Activated CD8-positive, alpha-beta T cell treated with anti-CD3 and anti-CD28 coated beads for 36 hours (primary cell): ENCODE measurements at regions not wholly inside any gene's neighbourhood (a gene's known extent, or its start where the extent isn't known, plus 50 kb on each side); places are given as distances from the start of the nearest gene placed in this dataset.
"Not testable (repeated sequence)": the region's sequence is repeated elsewhere in the genome, so short reads cannot be mapped to it uniquely, and the experiment has no call there.

Experiments used
- ATAC-seq: fragments of 200-7000 bp; cut with Tn5 transposase; one replicate; pipeline ENCODE4 v1.10.0; 2021; ENCODE audit warnings: mild to moderate bottlenecking, moderate library complexity
- CTCF ChIA-PET: fragments of 350-600 bp; sonication (Branson Sonifier 250); formaldehyde crosslinking; loops from one replicate; lab custom pipeline; 2021; ENCODE audit warnings: antibody characterized with exemption; lab: Charles Lee
- POLR2A ChIA-PET: fragments of 350-600 bp; sonication (Branson Sonifier 250); formaldehyde crosslinking; loops from one replicate; lab custom pipeline; 2021; ENCODE audit warnings: antibody characterized with exemption; lab: Charles Lee
- DNase-seq: peaks from one replicate; pipeline ENCODE4 v3.0.0-alpha.2; 2020
- H3K27ac Mint-ChIP-seq: one replicate; pipeline ENCODE4 v1.8.0; 2021; ENCODE audit warnings: mild to moderate bottlenecking, mixed read lengths
- H3K27me3 Mint-ChIP-seq: one replicate; pipeline ENCODE4 v1.8.0; 2021; ENCODE audit warnings: mixed read lengths
- H3K36me3 Mint-ChIP-seq: one replicate; pipeline ENCODE4 v1.8.0; 2021; ENCODE audit warnings: low read depth, mixed read lengths
- H3K4me1 Mint-ChIP-seq: one replicate; pipeline ENCODE4 v1.8.0; 2021; ENCODE audit warnings: low read depth, mixed read lengths
- H3K4me3 Mint-ChIP-seq: one replicate; pipeline ENCODE4 v1.8.0; 2021; ENCODE audit warnings: mild to moderate bottlenecking, moderate library complexity, mixed read lengths
- H3K9me3 Mint-ChIP-seq: one replicate; pipeline ENCODE4 v1.8.0; 2021; ENCODE audit warnings: mixed read lengths
- CTCF ChIP-seq: fragments of 200-600 bp; IDR thresholded peaks from one replicate; pipeline ENCODE4 v1.8.0; 2022; ENCODE audit warnings: antibody characterized with exemption, mild to moderate bottlenecking
- intact Hi-C: fragments of 100-400 bp; cut with micrococcal nuclease; formaldehyde crosslinking; loops from one replicate; pipeline ENCODE4 v1.10.0; 2022

- Mint-ChIP-seq H3K4me1 (no peaks in the 10 kb centered on the region), H3K27me3 (no peaks in the 10 kb centered on the region), H3K4me3 (no peak overlapping the region), H3K27ac (no peak overlapping the region), H3K36me3 (no peaks in the 10 kb centered on the region), H3K9me3 (no peaks in the 10 kb centered on the region)
- ChIA-PET CTCF (no interaction called here), POLR2A (no interaction called here)
- intact Hi-C loops = no loop called here
- no peak for TF ChIP-seq CTCF
- DNase-seq = no peak
- ATAC-seq = no peak
Measured at GRCh38 chr2:66252109-66252508, 182.8 kb upstream of the MEIS1 start.

DNA sequence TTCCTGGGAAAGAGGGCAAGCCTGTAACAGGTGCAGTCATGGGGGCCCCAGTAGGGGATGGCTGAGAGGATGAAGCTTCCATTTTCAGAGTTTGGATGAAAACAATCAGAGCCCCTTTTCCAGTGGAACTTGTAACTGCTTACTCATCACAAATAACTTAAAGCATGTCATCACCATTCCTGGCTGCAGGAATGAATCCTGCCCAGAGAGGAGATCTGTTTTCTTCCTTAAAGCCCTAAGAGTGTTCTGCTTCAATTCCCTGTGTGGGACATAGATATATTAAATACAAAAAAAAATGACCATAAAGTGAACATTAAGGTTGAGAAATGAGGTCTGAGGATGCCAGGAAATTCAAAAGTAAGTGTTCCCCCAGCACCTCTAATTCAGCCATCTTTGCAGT lies 183.4 kb upstream of the MEIS1 start:
- no peak overlapping the region for H3K27ac Mint-ChIP-seq
- no peaks in the 10 kb centered on the region for H3K36me3 Mint-ChIP-seq
- no peaks in the 10 kb centered on the region for H3K9me3 Mint-ChIP-seq
- H3K27me3 Mint-ChIP-seq = no peaks in the 10 kb centered on the region
- DNase-seq (no peak), ATAC-seq (no peak)
- H3K4me3 Mint-ChIP-seq = no peak overlapping the region
- ChIA-PET CTCF (no interaction called here), POLR2A (no interaction called here)
- TF ChIP-seq CTCF = no peak
- intact Hi-C loops = no loop called here
- no peaks in the 10 kb centered on the region for H3K4me1 Mint-ChIP-seq

DNA sequence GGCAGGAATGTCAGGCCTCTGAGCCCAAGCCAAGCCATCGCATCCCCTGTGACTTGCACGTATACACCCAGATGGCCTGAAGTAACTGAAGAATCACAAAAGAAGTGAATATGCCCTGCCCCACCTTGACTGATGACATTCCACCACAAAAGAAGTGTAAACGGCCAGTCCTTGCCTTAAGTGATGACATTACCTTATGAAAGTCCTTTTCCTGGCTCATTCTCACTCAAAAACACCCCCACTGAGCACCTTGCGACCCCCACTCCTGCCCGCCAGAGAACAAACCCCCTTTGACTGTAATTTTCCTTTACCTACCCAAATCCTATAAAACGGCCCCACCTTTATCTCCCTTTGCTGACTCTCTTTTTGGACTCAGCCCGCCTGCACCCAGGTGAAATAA lies 185.8 kb upstream of the MEIS1 start:
- intact Hi-C loops, H3K27ac Mint-ChIP-seq, CTCF ChIA-PET, H3K27me3 Mint-ChIP-seq, H3K36me3 Mint-ChIP-seq, POLR2A ChIA-PET, H3K9me3 Mint-ChIP-seq, DNase-seq, ATAC-seq, H3K4me1 Mint-ChIP-seq, H3K4me3 Mint-ChIP-seq: not testable (repeated sequence)

GRCh38 chr2:66243809-66244208 lies 191.1 kb upstream of the MEIS1 start:
- H3K4me1 Mint-ChIP-seq, H3K27me3 Mint-ChIP-seq, CTCF ChIA-PET: not testable (repeated sequence)

DNA sequence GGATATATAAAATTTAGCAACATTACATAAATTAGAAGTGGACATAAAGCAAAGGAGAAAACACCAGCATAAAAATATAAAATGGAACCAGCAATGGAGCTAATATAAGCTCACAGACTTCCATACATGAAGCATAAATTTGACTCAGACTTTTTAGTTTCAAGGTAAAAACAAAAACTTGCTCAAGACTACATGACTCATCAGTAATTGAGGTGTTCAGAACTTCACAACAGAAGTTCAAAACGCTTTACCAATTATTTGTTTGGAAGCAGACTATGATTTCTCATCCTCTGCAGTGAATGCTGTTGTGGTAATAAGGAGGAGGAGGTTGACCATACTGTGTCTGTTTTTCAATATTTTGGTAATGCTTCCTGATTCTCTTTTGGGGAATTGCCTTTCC lies 192.0 kb upstream of the MEIS1 start:
- H3K27ac Mint-ChIP-seq, H3K27me3 Mint-ChIP-seq, H3K4me3 Mint-ChIP-seq, CTCF ChIA-PET, H3K4me1 Mint-ChIP-seq, H3K9me3 Mint-ChIP-seq, DNase-seq, ATAC-seq, H3K36me3 Mint-ChIP-seq, intact Hi-C loops, POLR2A ChIA-PET: not testable (repeated sequence)

More at GRCh38 chr2:66243809-66244208, 191.1 kb upstream of the MEIS1 start:
- H3K4me3 Mint-ChIP-seq, H3K9me3 Mint-ChIP-seq, H3K27ac Mint-ChIP-seq, intact Hi-C loops, POLR2A ChIA-PET, DNase-seq, ATAC-seq, H3K36me3 Mint-ChIP-seq: not testable (repeated sequence)

DNA sequence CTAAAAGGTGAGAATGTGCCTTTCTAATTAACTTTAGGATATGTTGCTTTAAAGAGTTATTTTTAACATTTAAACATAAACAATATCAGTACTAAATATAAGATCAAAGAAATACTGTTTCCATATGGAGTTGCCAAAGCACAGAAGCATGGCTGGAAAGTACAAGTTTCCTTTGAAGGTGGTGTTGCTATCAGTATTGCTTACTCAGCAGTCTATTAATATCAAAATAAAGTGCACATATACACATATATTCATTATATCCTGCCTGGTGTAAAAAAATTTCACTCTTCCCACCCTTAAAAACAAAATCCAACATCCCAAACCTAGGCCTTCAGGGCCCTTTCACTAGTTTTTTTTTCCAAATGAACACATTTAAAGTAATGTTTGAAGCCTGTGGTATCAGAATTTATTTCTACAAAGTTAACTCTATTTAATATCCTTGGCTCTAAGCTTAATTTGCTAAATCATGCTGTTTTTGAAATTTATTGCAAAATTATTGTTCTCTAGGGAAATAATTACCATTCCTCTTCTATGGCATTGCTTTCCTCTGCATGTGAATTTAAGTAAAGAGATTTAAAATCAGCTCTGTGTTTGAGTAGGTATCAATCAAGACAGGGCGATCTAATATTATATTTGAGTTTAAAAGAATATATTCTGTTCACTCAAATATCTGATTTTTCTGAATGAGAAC lies 192.7 kb upstream of the MEIS1 start:
- TF ChIP-seq CTCF = no peak

More for the DNA sequence above, 192.7 kb upstream of the MEIS1 start:
- Mint-ChIP-seq H3K9me3 (no peaks in the 10 kb centered on the region), H3K27me3 (no peaks in the 10 kb centered on the region), H3K4me3 (no peak overlapping the region), H3K27ac (no peak overlapping the region), H3K4me1 (no peaks in the 10 kb centered on the region), H3K36me3 (no peaks in the 10 kb centered on the region)
- CTCF ChIA-PET = no interaction called here
- ATAC-seq (no peak), DNase-seq (no peak)
- POLR2A ChIA-PET = no interaction called here
- intact Hi-C loops = no loop called here
